ENCODE measurements at regions not wholly inside any gene's neighbourhood (a gene's known extent, or its start where the extent isn't known, plus 50 kb on each side); places are given as distances from the start of the nearest gene placed in this dataset.

DNA sequence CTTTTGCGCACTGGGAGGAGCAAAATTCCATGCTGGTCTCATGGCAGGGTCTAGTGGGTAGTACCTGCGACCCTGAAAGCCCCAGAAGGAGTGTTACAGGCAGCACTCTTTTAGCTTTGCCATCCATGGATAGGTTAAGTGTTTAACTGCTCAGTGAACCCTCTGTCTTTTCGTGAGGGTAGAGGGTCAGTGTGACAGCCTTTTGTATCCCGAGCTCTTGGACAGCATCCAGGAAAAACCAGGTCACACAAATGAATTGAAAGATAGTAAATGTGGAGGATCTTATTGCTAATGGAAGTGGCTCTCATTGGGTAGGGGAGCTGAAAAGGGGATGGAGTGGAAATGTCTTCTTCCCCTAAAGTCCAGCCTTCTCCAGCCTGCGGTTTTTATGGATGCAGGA lies 57.8 kb upstream of the CCDC112 start:
- CTCF ChIA-PET = interaction anchor here (0.9 kb wide), 1 partner anchor 19 kb away, joined by 3 read pairs; no protein-coding TSS in a partner anchor

GRCh38 chr5:115352571-115352970 lies 56.1 kb upstream of the CCDC112 start:
- no peak for TF ChIP-seq CTCF (IDR thresholded peaks at IDR 0.05; ENCODE audit: unreplicated experiment)
- no peak overlapping the region for H3K27ac Mint-ChIP-seq (ENCODE audit: low read depth, unreplicated experiment)
- H3K4me1 Mint-ChIP-seq (ENCODE audit: insufficient read depth, unreplicated experiment) = peaks cover 27% of the 10 kb centered on the region
- no peak for DNase-seq (ENCODE audit: unreplicated experiment)
- BruUV-seq (replicated peaks) = no TSS peak
- intact Hi-C loops (cut with micrococcal nuclease) = no loop called here
- ChIA-PET POLR2A (interaction anchor here (1.4 to 1.9 kb wide), 3 partner anchors 23 to 27 kb away, joined by 4 to 8 read pairs (median 6); no protein-coding TSS in a partner anchor), CTCF (interaction anchor here (1.0 to 2.0 kb wide), 3 partner anchors 20 to 717 kb away, joined by 3 to 9 read pairs (median 3); no protein-coding TSS in a partner anchor)
- H3K4me3 Mint-ChIP-seq (ENCODE audit: unreplicated experiment) = no peak overlapping the region
- no peaks in the 10 kb centered on the region for H3K27me3 Mint-ChIP-seq (ENCODE audit: insufficient read depth, unreplicated experiment)
- H3K36me3 Mint-ChIP-seq (ENCODE audit: insufficient read depth, unreplicated experiment) = no peaks in the 10 kb centered on the region
- H3K9me3 Mint-ChIP-seq (ENCODE audit: unreplicated experiment) = no peaks in the 10 kb centered on the region

More for the DNA sequence above, 57.8 kb upstream of the CCDC112 start:
- no peak for TF ChIP-seq CTCF (IDR thresholded peaks at IDR 0.05; ENCODE audit: unreplicated experiment)
- Mint-ChIP-seq H3K9me3 (ENCODE audit: unreplicated experiment) (no peaks in the 10 kb centered on the region), H3K36me3 (ENCODE audit: insufficient read depth, unreplicated experiment) (no peaks in the 10 kb centered on the region), H3K4me3 (ENCODE audit: unreplicated experiment) (no peak overlapping the region), H3K27ac (ENCODE audit: low read depth, unreplicated experiment) (no peak overlapping the region), H3K27me3 (ENCODE audit: insufficient read depth, unreplicated experiment) (no peaks in the 10 kb centered on the region), H3K4me1 (ENCODE audit: insufficient read depth, unreplicated experiment) (peaks cover 23% of the 10 kb centered on the region)
- POLR2A ChIA-PET = interaction anchor here (1.2 kb wide), 1 partner anchor 65 kb away, joined by 3 read pairs; no protein-coding TSS in a partner anchor
- BruUV-seq (replicated peaks) = no TSS peak
- intact Hi-C loops (cut with micrococcal nuclease) = no loop called here
- DNase-seq (ENCODE audit: unreplicated experiment) = no peak

DNA sequence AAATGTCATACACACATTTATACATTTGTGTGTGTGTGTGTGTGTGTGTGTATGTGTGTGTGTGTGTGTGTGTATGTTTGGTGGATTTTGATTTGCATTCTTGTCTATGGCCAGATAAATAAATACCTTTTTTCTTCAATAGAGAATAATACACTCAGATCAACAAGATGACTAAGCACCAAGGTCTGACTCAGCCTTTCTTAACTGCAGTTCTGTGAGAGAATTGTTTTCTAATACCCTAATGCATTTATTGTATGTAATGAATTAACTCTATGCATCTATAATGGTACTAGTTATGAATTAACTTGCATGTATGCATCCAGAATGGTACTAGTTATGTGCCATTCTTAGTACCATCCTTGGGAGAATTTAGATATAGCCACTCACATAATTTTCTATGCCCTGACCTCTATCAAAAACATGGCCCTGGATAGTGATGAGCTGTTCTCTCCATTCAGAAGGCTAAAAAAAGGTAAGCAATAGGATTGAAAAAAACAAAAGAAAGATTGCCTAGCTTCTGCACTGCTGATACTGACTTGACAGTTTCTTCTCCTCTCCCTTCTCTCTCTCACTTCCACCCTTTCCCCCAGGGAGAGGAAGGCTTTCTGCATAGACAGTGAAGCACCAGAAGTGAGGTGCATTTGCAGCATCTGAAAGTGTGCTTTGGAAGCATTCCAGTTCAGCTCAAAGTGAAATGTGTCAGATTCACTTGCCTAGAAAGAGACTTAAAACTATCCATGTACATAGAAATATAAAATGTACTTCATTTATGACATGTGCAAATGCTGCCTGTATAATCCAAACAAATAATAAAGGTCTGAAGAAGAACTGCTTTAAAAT lies 55.1 kb upstream of the CCDC112 start:
- BruUV-seq (replicated peaks) = no TSS peak
- Mint-ChIP-seq H3K4me3 (ENCODE audit: unreplicated experiment) (no peak overlapping the region), H3K36me3 (ENCODE audit: insufficient read depth, unreplicated experiment) (no peaks in the 10 kb centered on the region), H3K27ac (ENCODE audit: low read depth, unreplicated experiment) (no peak overlapping the region), H3K4me1 (ENCODE audit: insufficient read depth, unreplicated experiment) (peaks cover 27% of the 10 kb centered on the region), H3K9me3 (ENCODE audit: unreplicated experiment) (no peaks in the 10 kb centered on the region), H3K27me3 (ENCODE audit: insufficient read depth, unreplicated experiment) (no peaks in the 10 kb centered on the region)
- no peak for TF ChIP-seq CTCF (IDR thresholded peaks at IDR 0.05; ENCODE audit: unreplicated experiment)
- peak; percentile 55 for DNase-seq (ENCODE audit: unreplicated experiment)
- ChIA-PET POLR2A (interaction anchor here (1.2 to 1.9 kb wide), 4 partner anchors 24 to 192 kb away, joined by 4 to 8 read pairs (median 6); no protein-coding TSS in a partner anchor), CTCF (interaction anchor here (1.0 to 2.0 kb wide), 3 partner anchors 21 to 718 kb away, joined by 3 to 9 read pairs (median 3); no protein-coding TSS in a partner anchor)
- intact Hi-C loops (cut with micrococcal nuclease) = no loop called here

DNA sequence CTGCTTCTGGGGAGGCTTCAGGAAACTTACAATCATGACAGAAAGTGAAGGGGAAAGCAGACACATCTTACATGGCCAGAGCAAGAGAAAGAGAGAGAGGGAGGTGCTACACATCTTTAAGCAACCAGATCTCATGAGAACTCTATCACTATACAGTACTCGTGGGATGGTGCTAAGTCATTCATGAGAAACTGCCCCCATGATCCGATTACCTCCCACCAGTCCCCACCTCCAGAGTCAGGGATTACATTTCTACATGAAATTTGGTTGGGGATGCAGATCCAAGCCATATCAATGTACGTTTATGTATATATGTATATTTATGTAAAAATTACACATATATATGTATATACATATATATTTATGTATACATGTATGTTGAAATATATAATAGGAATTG lies 54.4 kb upstream of the CCDC112 start:
- H3K27ac Mint-ChIP-seq (ENCODE audit: low read depth, unreplicated experiment) = peak overlapping the region; percentile 84
- ChIA-PET CTCF (interaction anchor here (1.0 kb wide), 1 partner anchor 43 kb away, joined by 3 read pairs; no protein-coding TSS in a partner anchor), POLR2A (no interaction called here)
- BruUV-seq (replicated peaks) = no TSS peak
- no peak for DNase-seq (ENCODE audit: unreplicated experiment)
- H3K36me3 Mint-ChIP-seq (ENCODE audit: insufficient read depth, unreplicated experiment) = no peaks in the 10 kb centered on the region
- intact Hi-C loops (cut with micrococcal nuclease) = no loop called here
- H3K27me3 Mint-ChIP-seq (ENCODE audit: insufficient read depth, unreplicated experiment) = no peaks in the 10 kb centered on the region
- no peak overlapping the region for H3K4me3 Mint-ChIP-seq (ENCODE audit: unreplicated experiment)
- H3K9me3 Mint-ChIP-seq (ENCODE audit: unreplicated experiment) = peaks cover 6% of the 10 kb centered on the region
- peaks cover 27% of the 10 kb centered on the region for H3K4me1 Mint-ChIP-seq (ENCODE audit: insufficient read depth, unreplicated experiment)
- no peak for TF ChIP-seq CTCF (IDR thresholded peaks at IDR 0.05; ENCODE audit: unreplicated experiment)
